HuH-7.5 (cell line): ENCODE measurements at regions not wholly inside any gene's neighbourhood (a gene's known extent, or its start where the extent isn't known, plus 50 kb on each side); places are given as distances from the start of the nearest gene placed in this dataset.

ENCODE experiments used
- DNase-seq: peaks from one replicate; pipeline ENCODE4 v3.0.0; 2011; ENCODE audit warnings: low spot score

- no peak for DNase-seq
Measured at GRCh38 chr17:34527908-34528470, 51.4 kb upstream of the TMEM132E start.

DNA sequence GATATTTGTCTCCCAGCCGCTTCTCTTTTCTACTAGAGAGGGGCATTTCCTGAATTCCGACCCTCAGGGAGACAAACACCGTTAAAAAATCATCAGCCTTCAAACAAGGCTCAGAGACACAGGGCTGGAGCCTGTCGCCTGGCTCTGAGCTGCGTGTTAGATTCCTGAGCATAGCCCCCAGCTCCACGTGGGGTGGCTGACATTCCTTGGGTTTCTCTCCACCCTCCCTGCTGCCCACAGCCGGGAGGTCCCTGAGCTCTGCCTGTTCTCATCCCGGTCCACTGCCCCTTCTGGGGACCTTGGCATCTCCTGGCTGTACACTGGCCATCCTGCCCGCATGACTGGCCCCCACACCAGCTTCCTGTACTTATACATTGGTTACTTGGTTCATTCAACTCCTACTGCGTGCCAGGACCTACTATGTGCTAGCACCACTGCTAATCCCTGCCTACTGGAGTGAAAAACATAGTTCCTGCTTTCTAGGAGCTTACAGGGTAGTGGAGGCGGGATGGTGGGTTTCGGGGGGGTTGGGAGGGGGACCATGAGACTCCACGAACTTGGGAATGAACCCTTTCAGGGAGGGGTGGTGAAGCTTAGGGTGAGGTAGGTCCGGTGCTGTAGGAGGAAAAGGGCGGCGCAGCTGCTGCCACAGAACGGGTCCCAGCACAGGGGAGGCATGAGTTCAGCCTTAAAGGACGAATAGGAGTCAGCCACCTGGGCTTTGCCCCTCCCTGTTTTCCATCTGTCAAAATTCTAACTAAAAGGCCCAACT is 52.1 kb upstream of the TMEM132E start:
- DNase-seq: no peak

GRCh38 chr17:34525651-34526050 is 53.7 kb upstream of the TMEM132E start:
- no peak for DNase-seq

- no peak for DNase-seq
Measured at GRCh38 chr17:34521955-34522354, 57.4 kb upstream of the TMEM132E start.

GRCh38 chr17:34519282-34519681 is 60.1 kb upstream of the TMEM132E start:
- DNase-seq: no peak

GRCh38 chr17:34517406-34517805 is 62.0 kb upstream of the TMEM132E start:
- no peak for DNase-seq

- DNase-seq: no peak
Measured at GRCh38 chr17:34511931-34512330, 67.5 kb upstream of the TMEM132E start.

GRCh38 chr17:34511265-34511664 is 68.1 kb upstream of the TMEM132E start:
- DNase-seq: no peak

DNA sequence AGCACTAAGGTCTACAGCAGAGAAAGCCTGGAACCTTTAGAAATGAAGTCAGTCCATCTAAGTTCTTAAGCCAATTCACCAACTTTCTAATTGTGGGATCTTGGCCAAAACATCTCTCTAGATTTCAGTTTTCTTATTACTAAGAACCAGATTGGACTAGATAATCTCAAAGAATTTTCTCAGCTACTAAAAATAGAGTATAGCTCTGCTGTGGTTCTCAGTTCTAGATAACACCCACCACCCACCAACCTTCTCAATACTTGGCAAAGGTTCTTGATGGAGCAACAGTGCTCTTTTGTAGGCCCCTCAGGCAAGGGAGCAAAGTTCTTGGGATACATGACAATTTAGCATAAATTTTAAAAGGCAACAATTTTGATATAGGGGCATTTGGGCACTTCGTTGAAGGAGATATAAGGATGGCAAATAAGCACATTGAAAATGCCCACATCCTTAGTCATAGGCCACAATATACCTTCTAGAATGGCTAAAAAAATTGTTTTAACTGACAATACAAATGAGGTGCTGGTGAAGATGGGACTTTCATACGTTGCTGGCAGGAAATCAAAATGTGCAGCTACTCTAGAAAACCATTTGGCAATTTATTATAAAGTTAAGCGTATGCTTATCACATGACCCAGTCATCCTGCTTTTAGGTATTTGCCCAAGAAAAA is 74.4 kb upstream of the TMEM132E start:
- no peak for DNase-seq

GRCh38 chr17:34503528-34504195 is 75.7 kb upstream of the TMEM132E start:
- no peak for DNase-seq

DNA sequence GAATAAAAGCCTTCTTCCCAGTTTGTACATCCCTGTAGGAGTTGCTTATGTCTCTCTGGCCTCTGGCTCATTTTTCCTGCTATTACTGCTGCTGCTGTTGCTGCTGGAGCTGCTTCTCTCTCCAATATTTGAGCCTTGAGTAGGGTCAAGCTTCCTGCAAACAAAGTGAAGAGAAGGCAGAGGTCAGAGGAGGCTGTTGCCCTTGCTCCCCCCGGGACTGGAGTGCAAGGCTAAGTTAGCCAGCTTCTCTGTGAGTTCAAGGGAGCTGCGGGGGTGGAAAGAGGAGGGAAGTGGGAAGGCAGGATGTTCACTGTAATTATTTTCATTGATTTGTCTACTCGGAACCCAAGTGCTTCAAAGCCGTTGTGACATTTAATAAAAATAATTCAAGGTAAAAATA is 77.0 kb upstream of the TMEM132E start:
- no peak for DNase-seq

GRCh38 chr17:34499576-34499975 is 79.8 kb upstream of the TMEM132E start:
- DNase-seq: no peak

DNA sequence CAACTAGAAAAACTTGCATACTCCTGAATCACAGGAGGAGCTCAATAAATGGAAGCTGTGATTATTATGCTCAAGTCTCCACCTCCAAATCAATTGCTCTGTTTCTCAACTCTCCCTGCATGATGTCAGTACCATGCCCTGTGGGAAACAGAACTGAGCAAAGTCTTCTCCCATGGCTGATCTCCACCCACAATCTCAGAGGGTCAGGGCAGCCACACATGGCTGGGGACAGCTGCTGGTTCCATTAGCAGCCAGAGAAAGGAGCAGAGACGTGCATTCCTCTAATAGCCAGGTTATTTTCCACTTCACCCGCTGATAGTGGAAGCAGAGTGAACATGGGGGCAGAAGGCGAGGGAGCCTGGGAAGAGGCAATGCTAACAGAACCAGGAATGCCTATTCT is 85.5 kb upstream of the TMEM132E start:
- DNase-seq: no peak

DNA sequence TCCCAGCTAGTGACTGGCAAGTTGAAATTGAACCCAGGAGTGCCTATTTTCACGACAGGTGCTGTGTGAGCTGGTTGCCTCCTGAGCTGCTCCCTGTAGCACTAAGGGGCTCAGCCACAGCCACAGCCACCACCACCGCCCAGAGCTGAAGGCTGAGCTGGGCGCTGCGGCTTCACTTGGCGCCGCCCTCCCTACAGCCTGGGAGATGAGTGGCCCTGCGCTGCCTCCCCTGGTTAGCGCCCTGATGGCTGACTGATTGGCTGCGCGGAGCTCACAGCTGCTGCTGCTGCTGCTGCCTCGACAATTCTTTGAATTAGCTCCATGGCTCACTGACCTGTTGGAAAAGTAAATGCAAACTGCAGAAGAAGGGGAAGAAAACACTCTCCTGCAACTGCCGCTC is 91.8 kb upstream of the TMEM132E start:
- no peak for DNase-seq

DNA sequence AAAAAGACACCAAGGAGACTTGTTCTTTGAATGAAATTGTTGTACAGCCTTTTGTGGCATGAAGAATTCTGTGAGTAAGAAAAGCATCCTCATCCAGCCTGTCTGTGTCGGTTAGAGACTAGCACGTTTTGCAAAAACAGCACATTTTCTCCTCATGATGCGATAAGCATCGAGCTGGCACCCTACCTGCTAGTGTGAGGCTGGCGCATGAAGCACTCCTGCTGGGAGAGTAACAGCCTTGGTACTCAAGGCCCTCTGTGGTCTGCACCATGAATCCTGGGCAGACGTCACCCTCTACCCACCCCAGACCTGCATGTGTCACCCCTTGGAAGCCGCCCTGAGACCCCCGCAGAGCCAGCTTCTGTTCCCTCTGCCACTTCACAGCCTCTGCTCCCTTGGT is 92.6 kb upstream of the TMEM132E start:
- no peak for DNase-seq

GRCh38 chr17:34485999-34486398 is 93.4 kb upstream of the TMEM132E start:
- DNase-seq: no peak

DNA sequence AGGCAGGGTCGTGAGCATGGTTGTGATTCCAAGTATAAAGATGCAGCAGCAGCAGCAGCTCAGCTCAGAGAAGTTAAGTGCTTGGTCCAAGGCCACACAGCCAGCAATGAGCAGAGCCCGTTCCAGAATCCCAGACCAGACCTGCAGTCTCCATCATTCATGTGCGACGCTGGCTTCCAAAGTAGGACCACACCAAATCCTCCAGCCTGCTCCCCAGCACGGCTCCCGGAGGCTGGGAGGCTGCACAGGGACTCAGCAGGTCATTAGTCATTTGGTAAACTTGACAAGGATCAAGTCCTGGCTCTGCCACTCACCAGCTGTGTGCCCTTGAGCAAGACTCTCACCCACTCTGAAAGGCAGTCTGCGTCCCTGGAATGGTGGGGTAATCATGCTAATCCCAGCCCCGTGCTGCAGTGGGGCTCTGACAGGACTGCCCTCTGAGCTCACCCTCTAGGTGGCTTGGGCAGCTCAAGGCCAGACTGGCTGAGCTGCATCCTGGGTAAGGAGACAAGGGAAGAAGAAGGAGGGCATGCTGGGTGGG is 95.1 kb upstream of the TMEM132E start:
- DNase-seq: no peak

DNA sequence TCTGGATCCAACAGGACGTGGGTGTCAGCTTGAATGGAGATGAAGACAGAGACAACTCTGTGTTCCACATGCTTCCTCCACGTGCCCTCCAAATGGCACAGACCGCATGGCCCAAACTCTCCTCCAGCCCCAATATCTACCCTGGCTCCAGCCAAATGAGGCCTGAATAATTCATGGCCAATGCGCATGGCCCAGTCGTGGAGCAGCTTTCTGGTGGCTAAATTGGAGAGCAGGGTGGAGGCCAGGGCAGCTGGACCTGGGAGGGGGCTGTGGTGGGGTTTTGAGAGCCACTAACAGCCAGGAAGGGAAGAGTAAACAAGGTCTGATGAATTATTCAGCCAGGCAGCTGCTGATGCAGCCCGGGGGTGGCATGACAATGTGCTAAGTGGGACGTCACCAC is 96.7 kb upstream of the TMEM132E start:
- DNase-seq: no peak

GRCh38 chr17:34481779-34482178 is 97.6 kb upstream of the TMEM132E start:
- DNase-seq: no peak

DNA sequence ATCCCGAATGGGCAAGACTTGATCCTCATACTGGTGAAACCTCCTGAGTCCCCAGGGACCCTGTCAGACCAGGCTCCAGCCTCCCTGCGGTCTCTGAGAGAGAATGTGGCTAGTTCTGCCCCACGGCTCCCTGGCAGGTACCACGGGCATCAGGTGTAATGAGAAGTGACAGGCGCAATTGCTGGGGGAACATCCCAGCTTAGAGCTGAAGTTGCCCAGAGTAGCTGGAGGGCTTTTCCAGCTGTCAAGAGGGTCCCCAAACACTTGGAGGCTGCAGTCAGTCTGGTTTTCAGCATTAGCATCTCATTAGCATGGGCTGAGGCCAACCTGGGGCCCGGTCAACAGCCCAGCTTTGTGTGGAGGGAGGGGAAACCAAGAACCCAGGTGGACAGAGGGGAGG is 100.0 kb upstream of the TMEM132E start:
- no peak for DNase-seq

- no peak for DNase-seq
Measured at GRCh38 chr17:34478244-34478643, 101.1 kb upstream of the TMEM132E start.

DNA sequence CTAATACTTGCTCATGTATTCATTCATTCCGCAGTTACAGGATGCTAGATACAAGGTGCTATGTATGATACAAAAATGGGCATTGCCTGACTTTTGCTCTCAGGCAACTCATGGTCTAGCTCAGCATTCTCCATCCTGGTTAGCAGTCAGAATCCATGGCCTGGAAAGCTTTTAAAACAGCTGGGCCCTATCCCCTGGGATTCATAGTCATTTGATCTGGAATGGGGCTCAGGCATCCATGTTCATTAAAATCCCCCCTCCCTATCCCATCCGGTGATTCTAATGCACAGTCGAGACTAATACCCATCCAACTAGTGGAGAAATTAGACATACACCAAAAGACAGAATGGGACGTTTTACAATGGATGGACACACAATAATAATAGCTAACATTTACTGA is 104.1 kb upstream of the TMEM132E start:
- no peak for DNase-seq

- no peak for DNase-seq
Measured at GRCh38 chr17:34474706-34475105, 104.7 kb upstream of the TMEM132E start.
